ENCODE measurements at regions not wholly inside any gene's neighbourhood (a gene's known extent, or its start where the extent isn't known, plus 50 kb on each side); places are given as distances from the start of the nearest gene placed in this dataset.

GRCh38 chr3:124542214-124542869 is 187.9 kb upstream of the UMPS start:
- no peak overlapping the region for H3K27ac ChIP-seq (replicated peaks; ENCODE audit: low read length)
- H4K8ac ChIP-seq (ENCODE audit: low read depth, low read length): no peak overlapping the region
- no peak overlapping the region for H3K23ac ChIP-seq (ENCODE audit: low read depth, low read length, poor library complexity)
- no peak overlapping the region for H2AFZ ChIP-seq (ENCODE audit: low read length)
- no peak for DNase-seq (ENCODE audit: low spot score)
- no peak overlapping the region for H2BK5ac ChIP-seq (ENCODE audit: low read length)
- H3K18ac ChIP-seq (ENCODE audit: low read length): no peak overlapping the region
- H2BK15ac ChIP-seq (ENCODE audit: low read length): no peak overlapping the region
- H4K91ac ChIP-seq (ENCODE audit: low read depth, low read length, poor library complexity): no peak overlapping the region
- H2AK5ac ChIP-seq (ENCODE audit: low read depth, low read length): no peak overlapping the region
- H3K14ac ChIP-seq (ENCODE audit: low read length): no peak overlapping the region
- H2BK120ac ChIP-seq (ENCODE audit: low read depth, low read length): no peak overlapping the region
- no peaks in the 10 kb centered on the region for H3K36me3 ChIP-seq (replicated peaks in 1 of 2; ENCODE audit: control insufficient read depth in 2 of 2, insufficient read depth in 2 of 2, low read length in 2 of 2)
- peaks cover 0 to 5% of the 10 kb centered on the region in 2 donors for H3K4me1 ChIP-seq (ENCODE audit: control insufficient read depth in 2 of 2, insufficient read depth in 1 of 2, low read depth in 1 of 2, low read length in 2 of 2)
- no peak overlapping the region for H2BK12ac ChIP-seq (ENCODE audit: low read length)
- H3K9ac ChIP-seq (ENCODE audit: low read depth, low read length, poor library complexity): no peak overlapping the region
- H3K27me3 ChIP-seq (ENCODE audit: control insufficient read depth in 3 of 3, insufficient read depth in 3 of 3, low read depth in 1 of 3, low read length in 3 of 3): no peaks in the 10 kb centered on the region
- H3K4ac ChIP-seq (ENCODE audit: low read length): no peak overlapping the region
- no peak overlapping the region for H3K4me3 ChIP-seq (ENCODE audit: low read length in 2 of 2)
- WGBS, 2 donors (ENCODE audit: extremely low coverage in 2 of 2, insufficient read length in 2 of 2, insufficient replicate concordance in 1 of 2): no CpG with 5 or more reads among the region's 6 CpGs
- H3K9me3 ChIP-seq (replicated peaks in 1 of 2; ENCODE audit: control insufficient read depth in 2 of 2, insufficient read depth in 1 of 2, low read depth in 1 of 2, low read length in 2 of 2): no peaks in the 10 kb centered on the region
- H3K79me1 ChIP-seq (ENCODE audit: low read depth, low read length): no peaks in the 10 kb centered on the region
- no peak overlapping the region for H3K4me2 ChIP-seq (ENCODE audit: insufficient read depth, low read length, poor library complexity, severe bottlenecking)

DNA sequence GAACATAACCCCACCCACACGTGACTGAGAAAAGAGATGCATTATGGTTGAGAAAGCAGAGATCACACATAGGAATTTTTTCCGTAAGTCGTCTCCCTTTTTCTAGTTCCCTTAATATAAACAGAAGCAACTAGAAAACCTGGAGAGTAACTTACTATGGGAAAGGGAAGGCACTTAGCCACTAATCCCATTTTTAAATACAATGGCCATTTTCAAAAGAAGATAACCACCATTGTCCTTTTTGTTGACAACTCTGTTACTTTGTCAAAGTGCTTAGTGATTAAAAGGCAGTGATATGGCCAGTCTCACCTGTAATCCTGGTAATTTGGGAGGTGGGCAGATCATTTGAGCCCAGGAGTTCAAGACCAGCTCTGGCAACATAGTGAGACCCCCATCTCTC is 184.4 kb upstream of the UMPS start:
- WGBS, 2 donors (ENCODE audit: extremely low coverage in 2 of 2, insufficient read length in 2 of 2, insufficient replicate concordance in 1 of 2): no CpG with 5 or more reads among the region's 3 CpGs

GRCh38 chr3:124552224-124552623 is 178.0 kb upstream of the UMPS start:
- Histone ChIP-seq H2BK15ac (ENCODE audit: low read length) (no peak overlapping the region), H3K14ac (ENCODE audit: low read length) (no peak overlapping the region), H3K27me3 (ENCODE audit: control insufficient read depth in 3 of 3, insufficient read depth in 3 of 3, low read depth in 1 of 3, low read length in 3 of 3) (no peaks in the 10 kb centered on the region), H3K36me3 (replicated peaks in 1 of 2; ENCODE audit: control insufficient read depth in 2 of 2, insufficient read depth in 2 of 2, low read length in 2 of 2) (no peaks in the 10 kb centered on the region), H2BK5ac (ENCODE audit: low read length) (no peak overlapping the region), H4K91ac (ENCODE audit: low read depth, low read length, poor library complexity) (no peak overlapping the region), H4K8ac (ENCODE audit: low read depth, low read length) (no peak overlapping the region), H3K9ac (ENCODE audit: low read depth, low read length, poor library complexity) (no peak overlapping the region), H2AFZ (ENCODE audit: low read length) (no peak overlapping the region), H3K4me3 (ENCODE audit: low read length in 2 of 2) (no peak overlapping the region), H3K4me2 (ENCODE audit: insufficient read depth, low read length, poor library complexity, severe bottlenecking) (no peak overlapping the region), H2BK12ac (ENCODE audit: low read length) (no peak overlapping the region), H3K27ac (replicated peaks; ENCODE audit: low read length) (no peak overlapping the region), H2AK5ac (ENCODE audit: low read depth, low read length) (no peak overlapping the region), H2BK120ac (ENCODE audit: low read depth, low read length) (no peak overlapping the region), H3K4ac (ENCODE audit: low read length) (no peak overlapping the region), H3K23ac (ENCODE audit: low read depth, low read length, poor library complexity) (no peak overlapping the region), H3K4me1 (ENCODE audit: control insufficient read depth in 2 of 2, insufficient read depth in 1 of 2, low read depth in 1 of 2, low read length in 2 of 2) (no peaks in the 10 kb centered on the region), H3K9me3 (replicated peaks in 1 of 2; ENCODE audit: control insufficient read depth in 2 of 2, insufficient read depth in 1 of 2, low read depth in 1 of 2, low read length in 2 of 2) (no peaks in the 10 kb centered on the region), H3K18ac (ENCODE audit: low read length) (no peak overlapping the region), H3K79me1 (ENCODE audit: low read depth, low read length) (no peaks in the 10 kb centered on the region)
- no CpG with 5 or more reads among the region's 5 CpGs for WGBS, 2 donors (ENCODE audit: extremely low coverage in 2 of 2, insufficient read length in 2 of 2, insufficient replicate concordance in 1 of 2)
- DNase-seq (ENCODE audit: low spot score): no peak

More for the DNA sequence above, 184.4 kb upstream of the UMPS start:
- DNase-seq (ENCODE audit: low spot score): no peak
- Histone ChIP-seq H4K91ac (ENCODE audit: low read depth, low read length, poor library complexity) (no peak overlapping the region), H3K9ac (ENCODE audit: low read depth, low read length, poor library complexity) (no peak overlapping the region), H3K4me2 (ENCODE audit: insufficient read depth, low read length, poor library complexity, severe bottlenecking) (no peak overlapping the region), H3K4me1 (ENCODE audit: control insufficient read depth in 2 of 2, insufficient read depth in 1 of 2, low read depth in 1 of 2, low read length in 2 of 2) (peaks cover 0 to 5% of the 10 kb centered on the region in 2 donors), H3K4ac (ENCODE audit: low read length) (no peak overlapping the region), H3K27me3 (ENCODE audit: control insufficient read depth in 3 of 3, insufficient read depth in 3 of 3, low read depth in 1 of 3, low read length in 3 of 3) (no peaks in the 10 kb centered on the region), H3K4me3 (ENCODE audit: low read length in 2 of 2) (no peak overlapping the region), H3K14ac (ENCODE audit: low read length) (peak overlapping the region; percentile 3), H4K8ac (ENCODE audit: low read depth, low read length) (no peak overlapping the region), H2AK5ac (ENCODE audit: low read depth, low read length) (no peak overlapping the region), H3K18ac (ENCODE audit: low read length) (no peak overlapping the region), H2BK15ac (ENCODE audit: low read length) (no peak overlapping the region), H2AFZ (ENCODE audit: low read length) (no peak overlapping the region), H2BK12ac (ENCODE audit: low read length) (no peak overlapping the region), H3K36me3 (replicated peaks in 1 of 2; ENCODE audit: control insufficient read depth in 2 of 2, insufficient read depth in 2 of 2, low read length in 2 of 2) (no peaks in the 10 kb centered on the region), H2BK5ac (ENCODE audit: low read length) (no peak overlapping the region), H3K27ac (replicated peaks; ENCODE audit: low read length) (no peak overlapping the region), H2BK120ac (ENCODE audit: low read depth, low read length) (no peak overlapping the region), H3K79me1 (ENCODE audit: low read depth, low read length) (no peaks in the 10 kb centered on the region), H3K23ac (ENCODE audit: low read depth, low read length, poor library complexity) (no peak overlapping the region), H3K9me3 (replicated peaks in 1 of 2; ENCODE audit: control insufficient read depth in 2 of 2, insufficient read depth in 1 of 2, low read depth in 1 of 2, low read length in 2 of 2) (no peaks in the 10 kb centered on the region)

DNA sequence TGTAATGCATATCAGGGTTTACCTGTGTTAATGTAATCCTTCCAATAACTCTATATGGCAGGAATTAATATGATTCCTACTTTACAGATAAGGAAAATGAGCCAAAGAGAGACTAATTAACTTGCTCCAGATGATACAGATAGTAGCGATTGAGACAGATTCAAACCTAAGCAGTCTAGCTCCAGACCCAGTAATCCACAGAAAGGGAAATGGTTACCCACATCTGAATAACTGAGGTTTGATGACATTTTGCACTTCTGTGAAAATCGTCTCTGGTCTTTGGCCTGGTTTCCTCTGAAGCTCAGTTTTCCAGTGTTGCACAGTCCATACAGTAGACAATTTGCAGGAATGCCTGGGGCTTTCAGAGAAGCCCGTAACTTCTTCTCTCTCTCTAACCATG is 177.1 kb upstream of the UMPS start:
- Histone ChIP-seq H3K23ac (ENCODE audit: low read depth, low read length, poor library complexity) (no peak overlapping the region), H2BK12ac (ENCODE audit: low read length) (no peak overlapping the region), H2BK120ac (ENCODE audit: low read depth, low read length) (no peak overlapping the region), H3K36me3 (replicated peaks in 1 of 2; ENCODE audit: control insufficient read depth in 2 of 2, insufficient read depth in 2 of 2, low read length in 2 of 2) (no peaks in the 10 kb centered on the region), H3K27me3 (ENCODE audit: control insufficient read depth in 3 of 3, insufficient read depth in 3 of 3, low read depth in 1 of 3, low read length in 3 of 3) (no peaks in the 10 kb centered on the region), H3K4me1 (ENCODE audit: control insufficient read depth in 2 of 2, insufficient read depth in 1 of 2, low read depth in 1 of 2, low read length in 2 of 2) (no peaks in the 10 kb centered on the region), H3K18ac (ENCODE audit: low read length) (no peak overlapping the region), H2BK5ac (ENCODE audit: low read length) (no peak overlapping the region), H3K9ac (ENCODE audit: low read depth, low read length, poor library complexity) (no peak overlapping the region), H2AFZ (ENCODE audit: low read length) (no peak overlapping the region), H3K14ac (ENCODE audit: low read length) (no peak overlapping the region), H2AK5ac (ENCODE audit: low read depth, low read length) (no peak overlapping the region), H3K4me2 (ENCODE audit: insufficient read depth, low read length, poor library complexity, severe bottlenecking) (no peak overlapping the region), H4K91ac (ENCODE audit: low read depth, low read length, poor library complexity) (no peak overlapping the region), H3K9me3 (replicated peaks in 1 of 2; ENCODE audit: control insufficient read depth in 2 of 2, insufficient read depth in 1 of 2, low read depth in 1 of 2, low read length in 2 of 2) (no peaks in the 10 kb centered on the region), H4K8ac (ENCODE audit: low read depth, low read length) (no peak overlapping the region), H3K4me3 (ENCODE audit: low read length in 2 of 2) (no peak overlapping the region), H3K79me1 (ENCODE audit: low read depth, low read length) (no peaks in the 10 kb centered on the region), H3K27ac (replicated peaks; ENCODE audit: low read length) (no peak overlapping the region), H2BK15ac (ENCODE audit: low read length) (no peak overlapping the region), H3K4ac (ENCODE audit: low read length) (no peak overlapping the region)
- WGBS, 2 donors (ENCODE audit: extremely low coverage in 2 of 2, insufficient read length in 2 of 2, insufficient replicate concordance in 1 of 2): no CpG with 5 or more reads among the region's 3 CpGs
- DNase-seq (ENCODE audit: low spot score): no peak

Measured in neuronal stem cell (in vitro differentiated cells).